Calu3 (cell line): ENCODE measurements at regions not wholly inside any gene's neighbourhood (a gene's known extent, or its start where the extent isn't known, plus 50 kb on each side); places are given as distances from the start of the nearest gene placed in this dataset.
A peak's percentile ranks its signal among the peaks of the same experiment; 100 is the strongest.

ENCODE experiments used
- BruUV-seq: library from RNA; stranded (reverse); fragments of 400-500 nt; replicated peaks from 2 replicates; lab custom pipeline; 2021; lab: Mats Ljungman, UMichigan
- CTCF ChIA-PET: fragments of 300-600 bp; sonication (Branson Sonifier 250); formaldehyde crosslinking; loops from one replicate; lab custom pipeline; 2022; ENCODE audit warnings: antibody characterized with exemption; lab: Charles Lee
- DNase-seq: peaks from one replicate; pipeline ENCODE4 v3.0.0; 2022
- H3K27ac Mint-ChIP-seq: one replicate; pipeline ENCODE4 v1.8.0; 2022; ENCODE audit warnings: mixed read lengths; ENCODE audit not compliant: unreplicated experiment
- H3K27me3 Mint-ChIP-seq: one replicate; pipeline ENCODE4 v1.8.0; 2022; ENCODE audit warnings: mixed read lengths; ENCODE audit not compliant: unreplicated experiment
- H3K36me3 Mint-ChIP-seq: one replicate; pipeline ENCODE4 v1.8.0; 2022; ENCODE audit warnings: mild to moderate bottlenecking, moderate library complexity, mixed read lengths; ENCODE audit not compliant: insufficient read depth, unreplicated experiment
- H3K4me1 Mint-ChIP-seq: one replicate; pipeline ENCODE4 v1.8.0; 2022; ENCODE audit warnings: mild to moderate bottlenecking, low read depth, mixed read lengths; ENCODE audit not compliant: unreplicated experiment
- H3K4me3 Mint-ChIP-seq: one replicate; pipeline ENCODE4 v1.8.0; 2022; ENCODE audit warnings: mild to moderate bottlenecking, low read depth, moderate library complexity, mixed read lengths; ENCODE audit not compliant: unreplicated experiment
- H3K9me3 Mint-ChIP-seq: one replicate; pipeline ENCODE4 v1.8.0; 2022; ENCODE audit warnings: low read depth, mixed read lengths; ENCODE audit not compliant: unreplicated experiment
- intact Hi-C: fragments of 100-400 bp; cut with micrococcal nuclease; formaldehyde crosslinking; loops from one replicate; pipeline ENCODE4 v1.10.0; 2022; ENCODE audit not compliant: unreplicated experiment
- TF ChIP-seq, protein P1 (sequence below): fragments of 200-600 bp; IDR thresholded peaks from one replicate; pipeline ENCODE4 v1.8.0; 2022; ENCODE audit warnings: antibody characterized with exemption; ENCODE audit not compliant: unreplicated experiment

DNA sequence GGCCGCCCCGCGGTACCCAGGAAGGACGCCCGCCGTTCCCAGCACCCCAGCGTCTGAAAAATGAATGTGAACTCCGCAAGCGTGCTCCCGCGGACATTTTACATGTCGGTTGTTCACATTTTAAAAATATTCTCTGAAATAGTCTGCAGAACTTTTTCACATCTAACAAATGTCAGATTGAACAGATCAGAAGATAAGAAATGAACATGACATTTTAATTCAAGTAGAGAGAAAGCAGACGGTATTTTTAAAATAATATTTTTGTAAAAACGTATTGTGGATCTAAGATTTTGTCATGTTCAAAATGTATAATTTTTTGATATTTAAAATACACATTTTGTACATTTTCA, 101.8 kb upstream of the DIO3 start:
- peak overlapping the region; percentile 69 for H3K4me3 Mint-ChIP-seq
- H3K27me3 Mint-ChIP-seq, result no peaks in the 10 kb centered on the region

DNA sequence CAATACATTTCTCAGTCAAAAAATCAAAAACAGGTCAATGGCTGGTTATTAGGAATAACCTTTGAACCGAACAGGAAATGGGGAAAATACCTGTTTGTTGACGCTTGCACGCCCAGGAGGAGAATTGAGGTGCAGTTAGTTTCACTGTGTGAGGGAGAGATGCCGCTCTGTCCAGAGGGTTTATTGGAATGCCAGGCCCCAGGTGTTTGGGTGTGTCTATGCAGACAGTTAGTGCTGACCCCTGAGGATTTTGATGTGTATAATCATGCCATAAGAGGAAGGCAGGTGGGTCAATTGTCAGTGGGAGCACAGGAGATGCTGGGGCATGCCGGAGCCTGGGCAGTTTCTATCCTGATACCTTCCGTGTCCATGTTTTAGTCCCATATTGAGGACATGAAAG, 100.8 kb upstream of the DIO3 start:
- no peak for DNase-seq
- H3K27ac Mint-ChIP-seq, result no peak overlapping the region
- no TSS peak for BruUV-seq
- H3K4me1 Mint-ChIP-seq, result peaks cover 18% of the 10 kb centered on the region
- H3K27me3 Mint-ChIP-seq, result no peaks in the 10 kb centered on the region
- TF ChIP-seq, protein P1, sequence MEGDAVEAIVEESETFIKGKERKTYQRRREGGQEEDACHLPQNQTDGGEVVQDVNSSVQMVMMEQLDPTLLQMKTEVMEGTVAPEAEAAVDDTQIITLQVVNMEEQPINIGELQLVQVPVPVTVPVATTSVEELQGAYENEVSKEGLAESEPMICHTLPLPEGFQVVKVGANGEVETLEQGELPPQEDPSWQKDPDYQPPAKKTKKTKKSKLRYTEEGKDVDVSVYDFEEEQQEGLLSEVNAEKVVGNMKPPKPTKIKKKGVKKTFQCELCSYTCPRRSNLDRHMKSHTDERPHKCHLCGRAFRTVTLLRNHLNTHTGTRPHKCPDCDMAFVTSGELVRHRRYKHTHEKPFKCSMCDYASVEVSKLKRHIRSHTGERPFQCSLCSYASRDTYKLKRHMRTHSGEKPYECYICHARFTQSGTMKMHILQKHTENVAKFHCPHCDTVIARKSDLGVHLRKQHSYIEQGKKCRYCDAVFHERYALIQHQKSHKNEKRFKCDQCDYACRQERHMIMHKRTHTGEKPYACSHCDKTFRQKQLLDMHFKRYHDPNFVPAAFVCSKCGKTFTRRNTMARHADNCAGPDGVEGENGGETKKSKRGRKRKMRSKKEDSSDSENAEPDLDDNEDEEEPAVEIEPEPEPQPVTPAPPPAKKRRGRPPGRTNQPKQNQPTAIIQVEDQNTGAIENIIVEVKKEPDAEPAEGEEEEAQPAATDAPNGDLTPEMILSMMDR, result no peak
- peaks cover 7% of the 10 kb centered on the region for H3K36me3 Mint-ChIP-seq
- no peaks in the 10 kb centered on the region for H3K9me3 Mint-ChIP-seq
- no peak overlapping the region for H3K4me3 Mint-ChIP-seq
- CTCF ChIA-PET, result no interaction called here
- intact Hi-C loops, result no loop called here

More for the DNA sequence above, 101.8 kb upstream of the DIO3 start:
- Mint-ChIP-seq H3K27ac (no peak overlapping the region), H3K36me3 (no peaks in the 10 kb centered on the region), H3K4me1 (peaks cover 18% of the 10 kb centered on the region), H3K9me3 (no peaks in the 10 kb centered on the region)
- no peak for DNase-seq
- intact Hi-C loops, result no loop called here
- TF ChIP-seq, protein P1, result no peak
- BruUV-seq, result no TSS peak
- CTCF ChIA-PET, result no interaction called here

DNA sequence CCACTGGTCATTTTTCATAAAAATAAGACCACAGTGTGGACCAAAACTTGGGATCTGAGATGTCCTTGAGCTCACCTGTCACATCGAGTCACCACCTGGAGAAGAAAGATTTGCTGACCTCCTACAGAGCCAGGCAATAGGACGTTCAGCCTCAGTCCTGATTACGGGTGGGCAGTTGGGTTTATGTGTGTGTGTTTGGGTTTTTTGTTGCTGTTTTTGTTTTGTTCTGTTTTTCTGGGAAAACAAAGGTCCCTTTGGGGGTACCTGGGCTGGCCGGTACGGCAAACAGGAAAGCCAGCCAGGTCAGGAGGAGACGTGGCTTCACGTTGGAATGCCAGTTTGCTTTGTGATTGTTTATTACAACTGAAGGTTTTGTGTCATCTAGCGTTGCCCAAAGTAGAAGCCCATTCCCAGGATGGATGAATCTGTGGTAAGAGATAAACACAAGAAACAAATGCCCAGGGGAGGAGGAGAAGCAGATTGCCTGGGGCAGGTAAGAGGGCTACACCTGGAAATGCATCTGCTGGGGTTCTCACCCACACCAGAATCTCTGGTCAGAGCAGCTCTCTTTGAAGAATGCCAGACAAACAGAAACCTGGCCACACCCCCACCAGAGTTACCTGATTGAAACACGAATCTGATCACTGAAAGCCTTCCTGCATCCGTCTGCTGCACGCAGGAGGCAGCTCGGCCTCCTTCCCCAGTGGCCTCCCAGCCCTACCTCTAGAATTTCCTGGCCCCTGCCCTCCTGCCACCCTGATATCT, 100.1 kb upstream of the DIO3 start:
- H3K4me1 Mint-ChIP-seq, result peaks cover 18% of the 10 kb centered on the region
- H3K9me3 Mint-ChIP-seq, result no peaks in the 10 kb centered on the region
- DNase-seq, result no peak
- H3K27ac Mint-ChIP-seq, result no peak overlapping the region
- TF ChIP-seq, protein P1, result no peak
- H3K27me3 Mint-ChIP-seq, result no peaks in the 10 kb centered on the region
- CTCF ChIA-PET, result interaction anchor here (0.5 kb wide), 2 partner anchors 27 to 356 kb away, joined by 4 read pairs; no protein-coding TSS in a partner anchor
- BruUV-seq, result no TSS peak
- no peak overlapping the region for H3K4me3 Mint-ChIP-seq
- intact Hi-C loops, result no loop called here
- peaks cover 12% of the 10 kb centered on the region for H3K36me3 Mint-ChIP-seq

DNA sequence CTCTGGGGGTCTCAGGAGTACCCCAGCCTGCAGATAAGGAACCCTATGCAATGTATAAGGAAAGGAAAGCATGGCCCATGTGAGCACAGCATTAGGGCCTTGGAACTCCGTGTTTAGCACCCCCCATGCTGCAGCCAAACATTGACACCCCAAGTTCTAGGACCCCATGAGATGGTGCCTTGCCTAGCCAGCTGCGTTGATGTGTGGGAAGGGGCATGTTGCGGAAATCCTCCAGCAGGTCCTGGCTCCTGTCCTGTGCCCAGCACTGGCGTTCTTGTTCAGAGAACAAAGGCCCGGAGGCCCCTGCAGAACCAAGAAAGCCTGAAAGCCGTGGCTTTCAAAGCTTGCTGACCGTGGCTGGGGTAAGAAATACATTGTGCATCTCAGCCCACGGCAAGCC, 99.4 kb upstream of the DIO3 start:
- no peak for DNase-seq
- peaks cover 18% of the 10 kb centered on the region for H3K4me1 Mint-ChIP-seq
- H3K27me3 Mint-ChIP-seq, result no peaks in the 10 kb centered on the region
- CTCF ChIA-PET, result interaction anchor here (0.5 kb wide), 1 partner anchor 357 kb away, joined by 4 read pairs; no protein-coding TSS in a partner anchor
- H3K9me3 Mint-ChIP-seq, result no peaks in the 10 kb centered on the region
- TF ChIP-seq, protein P1, result no peak
- H3K4me3 Mint-ChIP-seq, result no peak overlapping the region
- intact Hi-C loops, result no loop called here
- no peak overlapping the region for H3K27ac Mint-ChIP-seq
- peaks cover 12% of the 10 kb centered on the region for H3K36me3 Mint-ChIP-seq
- no TSS peak for BruUV-seq
